M059J (cell line): ENCODE measurements at regions not wholly inside any gene's neighbourhood (a gene's known extent, or its start where the extent isn't known, plus 50 kb on each side); places are given as distances from the start of the nearest gene placed in this dataset.
"Not testable (repeated sequence)": the region's sequence is repeated elsewhere in the genome, so short reads cannot be mapped to it uniquely, and the experiment has no call there.

Source experiments
- DNase-seq: peaks from one replicate; pipeline ENCODE4 v3.0.0-alpha.2; 2012; ENCODE audit warnings: low read depth

DNA sequence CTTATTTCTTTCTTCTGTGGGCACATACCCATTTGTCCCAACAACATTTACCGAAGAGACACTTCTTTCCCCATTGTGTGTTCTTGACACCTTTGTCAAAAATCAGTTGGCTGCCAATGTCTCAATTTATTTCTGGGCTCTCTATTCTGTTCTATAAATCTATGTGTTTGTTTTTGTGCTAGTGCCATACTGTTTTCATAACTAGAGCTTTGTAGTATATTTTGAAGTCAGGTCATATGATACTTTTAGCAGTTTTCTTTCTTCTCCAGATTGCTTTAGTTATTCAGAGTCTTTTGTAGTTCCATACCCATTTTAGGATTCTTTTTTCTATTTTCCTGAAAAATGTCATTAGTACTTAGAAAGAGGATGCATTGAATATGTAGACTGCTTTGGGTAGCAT is 1276.3 kb downstream of the SLITRK1 start:
- DNase-seq: no peak

- no peak for DNase-seq
Observed at GRCh38 chr13:82597747-82598146, 1284.5 kb downstream of the SLITRK1 start.

DNA sequence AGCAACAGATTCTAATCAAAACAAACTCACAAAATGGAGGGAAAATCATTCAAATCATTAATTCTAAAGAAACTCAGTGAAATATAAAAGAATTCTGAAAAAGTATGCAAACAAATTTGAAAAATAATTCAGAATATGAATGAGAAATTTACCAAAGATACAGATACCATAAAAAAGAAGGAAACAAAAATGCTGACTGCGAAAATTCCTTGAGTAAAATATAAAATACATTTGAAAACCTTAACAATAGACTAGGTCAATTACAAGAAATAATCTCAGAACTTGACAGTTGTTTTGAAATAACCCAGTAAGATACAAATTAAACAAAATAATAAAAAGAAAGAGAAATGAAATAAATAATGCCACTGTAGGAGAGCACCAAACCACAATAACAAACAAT is 1289.0 kb downstream of the SLITRK1 start:
- no peak for DNase-seq

GRCh38 chr13:82571653-82572052 is 1310.6 kb downstream of the SLITRK1 start:
- DNase-seq: peak; percentile 29

GRCh38 chr13:82569581-82569980 is 1312.7 kb downstream of the SLITRK1 start:
- no peak for DNase-seq

DNA sequence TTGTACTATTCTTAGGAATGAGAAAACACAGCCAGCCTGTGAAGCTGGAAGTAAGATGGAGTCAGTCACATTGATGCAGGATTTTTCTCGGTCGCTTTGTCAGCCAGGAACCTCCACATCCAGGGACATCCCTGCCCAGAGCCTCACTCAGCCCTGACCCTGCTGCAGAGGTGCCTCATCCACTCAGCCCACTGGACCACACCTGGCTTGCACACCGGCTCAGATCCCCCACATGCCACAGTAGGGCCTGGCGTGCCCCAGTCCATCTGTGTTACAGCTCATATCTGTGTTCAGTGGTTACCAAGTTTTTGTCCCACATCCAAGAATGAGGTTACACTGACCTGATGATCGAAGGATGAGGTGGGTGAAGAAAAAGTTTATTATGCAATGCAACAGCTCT is 1315.4 kb downstream of the SLITRK1 start:
- no peak for DNase-seq

- DNase-seq: no peak
Observed at GRCh38 chr13:82565201-82565600, 1317.1 kb downstream of the SLITRK1 start.

GRCh38 chr13:82560889-82561288 is 1321.4 kb downstream of the SLITRK1 start:
- DNase-seq: no peak

DNA sequence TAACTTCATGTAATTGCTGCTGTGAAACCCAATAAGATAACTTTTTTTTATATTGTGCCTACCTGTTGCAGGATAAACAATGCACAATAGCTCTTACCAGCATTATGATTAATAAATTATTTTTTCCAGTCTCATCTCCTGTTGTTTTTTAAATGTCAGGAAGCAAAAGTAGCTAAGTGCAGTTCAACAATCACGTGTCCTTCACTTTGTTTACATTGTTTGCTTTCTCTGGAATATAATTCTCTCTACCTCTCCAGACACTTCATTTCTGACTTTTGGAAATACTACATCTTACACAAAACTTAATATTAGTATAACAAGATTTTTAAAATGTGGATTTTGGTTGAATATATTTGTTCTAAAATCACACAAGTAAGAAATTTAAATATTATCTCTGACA is 1359.4 kb downstream of the SLITRK1 start:
- DNase-seq: no peak

DNA sequence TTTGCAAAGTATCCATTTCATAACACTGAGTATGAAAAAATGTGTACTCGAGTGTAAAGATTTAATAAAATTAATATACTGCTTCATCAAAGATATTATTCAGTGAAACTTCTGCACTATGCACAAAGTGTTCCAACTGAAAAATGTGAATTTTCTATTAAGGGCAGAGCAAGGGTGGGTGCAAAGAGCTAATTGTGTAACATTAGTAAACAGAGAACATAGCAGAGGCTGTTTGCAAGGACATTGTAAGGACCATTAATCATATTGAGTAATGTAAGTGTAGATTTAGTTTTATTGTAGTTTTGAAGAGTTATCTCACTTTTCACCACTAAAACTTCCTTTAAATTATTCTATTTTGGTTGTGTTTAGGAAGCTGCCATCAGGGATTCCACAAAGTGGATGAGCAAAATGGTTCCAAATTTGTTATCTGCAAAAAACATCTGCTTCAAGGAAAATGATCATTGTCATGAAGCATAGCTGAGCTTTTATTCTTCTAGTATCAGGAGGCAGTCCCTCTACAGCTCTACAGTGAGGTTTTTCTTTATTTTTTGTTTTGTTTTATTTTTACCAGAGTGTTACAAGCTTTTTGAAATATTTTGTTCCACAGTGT is 1375.4 kb downstream of the SLITRK1 start:
- no peak for DNase-seq

DNA sequence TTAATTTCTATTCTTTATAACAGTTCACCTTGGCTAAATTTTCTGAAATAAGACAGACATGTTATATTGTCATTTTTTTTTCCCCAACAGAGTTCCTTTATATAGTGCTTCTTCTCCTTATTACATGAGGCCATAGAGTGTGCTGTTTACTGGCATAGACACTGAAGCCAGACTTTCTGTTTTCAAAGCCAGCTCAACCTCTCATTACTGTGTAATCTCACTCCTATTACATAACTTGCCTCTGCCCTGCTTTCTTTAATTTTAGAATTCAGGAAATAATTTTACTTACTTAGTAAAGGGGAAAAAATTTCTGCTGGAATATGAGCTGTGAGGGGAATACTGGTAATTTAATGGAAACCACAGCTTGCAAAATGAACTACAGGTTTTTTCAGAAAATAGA is 1380.4 kb downstream of the SLITRK1 start:
- DNase-seq: no peak

- no peak for DNase-seq
Observed at GRCh38 chr13:82480415-82480814, 1401.9 kb downstream of the SLITRK1 start.

- DNase-seq: no peak
Observed at GRCh38 chr13:82477436-82477835, 1404.8 kb downstream of the SLITRK1 start.

GRCh38 chr13:82467626-82468025 is 1414.6 kb downstream of the SLITRK1 start:
- no peak for DNase-seq

DNA sequence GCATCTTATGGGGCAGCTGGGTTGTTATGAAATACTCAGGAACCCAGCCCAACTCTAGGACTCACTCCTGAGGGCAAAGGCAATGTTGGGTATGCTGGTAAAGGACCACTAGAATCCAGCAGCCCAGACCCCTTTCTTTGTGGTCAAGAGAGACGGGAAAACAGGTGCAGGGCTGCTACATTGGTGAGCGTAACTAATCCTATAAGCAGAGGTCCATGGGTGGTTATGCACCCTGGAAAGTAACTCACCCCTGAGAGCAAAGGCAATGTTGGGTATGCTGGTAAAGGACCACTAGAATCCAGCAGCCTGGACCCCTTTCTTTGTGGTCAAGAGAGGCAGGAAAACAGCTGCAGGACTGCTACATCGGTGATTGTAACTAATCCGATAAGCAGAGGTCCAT is 1422.7 kb downstream of the SLITRK1 start:
- DNase-seq: not testable (repeated sequence)

DNA sequence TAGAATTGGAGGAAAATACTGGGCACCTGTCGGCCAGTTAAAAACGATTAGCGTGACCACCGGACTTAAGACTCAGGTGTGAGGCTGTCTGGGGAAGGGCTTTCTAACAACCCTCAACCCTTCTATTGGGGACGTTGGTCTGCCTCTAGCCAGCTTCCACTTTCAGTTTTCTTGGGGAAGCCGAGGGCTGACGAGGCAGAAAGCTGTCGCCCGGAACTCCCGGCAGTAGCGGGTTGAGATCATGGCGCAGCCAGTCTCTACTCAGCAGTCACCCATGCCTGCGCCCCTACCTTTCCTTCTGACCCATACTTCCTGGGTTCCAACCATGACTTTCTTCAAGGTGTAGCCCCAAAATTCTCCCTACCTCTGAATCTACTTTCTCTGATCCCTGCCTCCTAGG is 1424.1 kb downstream of the SLITRK1 start:
- DNase-seq: no peak

DNA sequence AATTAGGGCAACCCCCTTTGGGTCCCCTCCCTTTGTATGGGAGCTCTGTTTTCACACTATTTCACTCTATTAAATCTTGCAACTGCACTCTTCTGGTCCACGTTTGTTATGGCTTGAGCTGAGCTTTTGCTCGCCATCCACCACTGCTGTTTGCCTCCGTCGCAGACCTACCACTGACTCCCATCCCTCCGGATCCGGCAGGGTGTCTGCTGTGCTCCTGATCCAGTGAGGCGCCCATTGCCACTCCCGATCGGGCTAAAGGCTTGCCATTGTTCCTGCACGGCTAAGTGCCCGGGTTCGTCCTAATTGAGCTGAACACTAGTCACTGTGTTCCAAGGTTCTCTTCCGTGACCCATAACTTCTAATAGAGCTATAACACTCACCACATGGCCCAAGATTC is 1424.7 kb downstream of the SLITRK1 start:
- DNase-seq: not testable (repeated sequence)

DNA sequence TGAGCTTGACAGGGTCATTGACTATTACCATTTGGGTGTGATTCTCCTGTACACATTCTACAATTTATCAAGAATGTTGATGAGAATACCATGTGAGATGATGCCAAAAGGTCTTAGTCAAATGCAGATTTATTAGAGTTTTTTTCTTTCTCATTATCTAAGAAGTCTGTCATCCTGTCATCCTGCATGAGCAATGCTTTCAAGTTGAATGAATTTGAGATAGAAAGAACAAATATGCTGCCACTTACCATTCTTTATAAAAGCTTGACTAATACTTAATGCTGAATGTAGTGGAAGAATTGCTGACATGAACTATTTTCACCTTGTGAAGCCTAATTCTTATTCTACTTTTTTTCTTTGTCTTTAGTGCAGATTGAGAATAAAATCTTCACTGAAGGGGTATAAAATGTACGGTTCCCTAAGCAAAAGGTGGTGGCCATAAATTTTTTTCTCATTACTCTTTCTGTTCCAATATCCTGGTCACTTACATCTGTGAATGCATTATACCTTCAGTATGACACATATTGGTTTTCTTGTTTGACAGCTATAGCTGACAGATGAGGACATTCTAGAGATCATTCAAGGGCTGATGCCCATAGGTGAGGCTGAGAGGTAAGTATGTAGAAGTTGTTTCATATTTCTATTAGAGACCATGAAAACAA is 1434.7 kb downstream of the SLITRK1 start:
- DNase-seq: no peak

DNA sequence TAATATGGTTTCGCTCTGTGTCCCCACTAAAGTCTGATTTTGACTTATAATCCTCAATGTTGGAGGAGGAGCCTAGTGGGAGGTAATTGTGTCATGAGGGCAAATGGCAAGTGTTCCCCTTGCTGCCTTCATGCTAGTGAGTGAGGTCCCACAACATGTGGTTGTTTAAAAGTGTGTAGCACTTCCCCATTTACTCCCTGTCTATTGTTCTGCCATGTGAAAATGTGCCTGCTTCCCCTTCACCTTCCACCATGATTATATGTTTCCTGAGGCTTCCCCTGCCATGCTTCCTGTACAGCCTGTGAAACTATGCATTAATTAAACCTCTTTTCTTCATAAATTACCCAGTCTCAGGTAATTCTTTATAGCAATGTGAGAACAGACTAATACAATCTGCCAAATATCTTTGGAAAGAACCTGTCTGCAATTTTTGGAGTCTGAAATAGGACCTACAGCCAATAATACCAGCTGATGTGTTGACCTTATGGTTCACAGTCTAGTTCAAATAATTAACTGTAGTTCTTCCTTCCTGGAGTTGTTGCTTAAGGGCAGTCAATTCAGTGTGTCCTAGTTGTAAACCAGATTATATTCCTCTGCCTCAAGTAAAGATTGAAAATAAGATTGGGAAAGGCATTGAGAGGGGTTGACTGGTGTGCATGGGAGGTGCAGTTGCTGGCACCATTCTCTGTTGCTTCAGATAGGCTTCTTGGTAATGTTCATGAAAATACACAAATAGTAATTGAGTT is 1442.9 kb downstream of the SLITRK1 start:
- no peak for DNase-seq

DNA sequence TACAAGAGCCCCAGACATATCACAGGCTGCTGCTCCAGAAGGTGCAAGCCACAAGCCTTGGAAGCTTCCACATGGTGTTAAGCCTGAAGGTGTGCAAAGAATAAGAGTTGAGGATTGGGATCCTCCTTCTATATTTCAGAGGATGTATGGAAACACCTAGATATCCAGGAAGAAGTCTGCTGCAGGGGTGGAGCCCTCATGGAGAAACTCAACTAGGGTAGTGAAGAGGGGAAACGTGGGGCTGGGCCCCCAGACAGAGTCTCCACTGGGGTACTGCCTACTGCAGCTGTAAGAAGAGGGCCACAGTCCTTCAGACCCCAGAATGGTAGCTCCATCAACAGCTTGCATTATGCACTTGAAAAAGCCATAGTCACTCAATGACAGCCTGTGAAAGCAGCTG is 1444.0 kb downstream of the SLITRK1 start:
- DNase-seq: no peak

DNA sequence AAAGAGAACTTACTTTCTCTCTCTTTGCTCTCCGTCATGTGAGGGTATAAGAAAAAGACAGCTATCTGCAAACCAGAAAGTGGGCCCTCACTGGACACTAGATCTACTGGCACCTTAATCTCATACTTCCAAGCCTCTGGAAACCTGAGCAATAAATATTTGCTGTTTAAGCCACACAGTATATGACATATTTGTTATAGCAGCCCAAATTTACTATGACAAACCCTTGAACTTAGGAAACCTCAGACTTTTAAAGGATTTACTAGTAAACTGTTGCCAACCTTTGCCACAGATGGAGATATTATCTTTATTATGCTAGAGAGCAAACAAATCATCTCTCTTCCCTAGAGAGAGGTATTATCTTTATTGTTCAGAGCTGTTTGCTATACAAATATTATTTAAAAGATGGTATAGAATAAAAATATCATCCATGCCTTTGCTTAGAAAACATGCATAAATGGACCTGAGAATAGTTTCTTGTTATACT is 1446.1 kb downstream of the SLITRK1 start:
- DNase-seq: no peak

GRCh38 chr13:82432949-82433348 is 1449.3 kb downstream of the SLITRK1 start:
- no peak for DNase-seq

DNA sequence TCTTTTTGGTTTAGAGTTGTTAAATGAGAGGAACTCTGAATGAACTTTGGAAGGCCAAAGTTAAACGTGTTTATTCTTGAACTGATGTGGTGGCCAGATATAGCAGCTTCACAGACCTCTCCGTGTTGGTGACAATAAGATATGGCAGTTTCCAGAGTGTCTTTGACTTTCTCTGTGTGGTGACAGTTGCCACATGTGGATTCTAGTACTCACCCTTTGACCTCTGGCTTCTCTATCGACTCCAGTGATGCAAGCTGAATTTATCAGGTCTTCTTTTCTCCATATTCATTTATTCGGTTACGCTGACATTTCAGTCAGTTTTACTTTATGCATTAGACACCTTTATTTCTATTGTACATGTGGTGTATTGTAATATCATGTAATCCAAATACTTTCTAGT is 1469.5 kb downstream of the SLITRK1 start:
- DNase-seq: no peak
